MG63 (cell line): ENCODE measurements at regions not wholly inside any gene's neighbourhood (a gene's known extent, or its start where the extent isn't known, plus 50 kb on each side); places are given as distances from the start of the nearest gene placed in this dataset.
A peak's percentile ranks its signal among the peaks of the same experiment; 100 is the strongest.
"Not testable (repeated sequence)": the region's sequence is repeated elsewhere in the genome, so short reads cannot be mapped to it uniquely, and the experiment has no call there.

Experiments
- DNase-seq: peaks from one replicate; pipeline ENCODE4 v3.0.0-alpha.2; 2020
- H3K27me3 ChIP-seq: fragments of 250-450 bp; sonication (Bioruptor Pico); 2 replicates; pipeline ENCODE4 v1.5.1; 2020; ENCODE audit warnings: mild to moderate bottlenecking, moderate library complexity
- H3K36me3 ChIP-seq: fragments of 250-450 bp; sonication (Bioruptor Pico); 2 replicates; pipeline ENCODE4 v1.5.1; 2020; ENCODE audit warnings: mild to moderate bottlenecking, moderate library complexity
- H3K4me3 ChIP-seq: fragments of 250-450 bp; sonication (Bioruptor Pico); 2 replicates; pipeline ENCODE4 v1.5.1; 2020; ENCODE audit warnings: mild to moderate bottlenecking, moderate library complexity
- H3K9me3 ChIP-seq: fragments of 250-450 bp; sonication (Bioruptor Pico); 2 replicates; pipeline ENCODE4 v1.5.1; 2020; ENCODE audit warnings: mild to moderate bottlenecking, moderate library complexity

DNA sequence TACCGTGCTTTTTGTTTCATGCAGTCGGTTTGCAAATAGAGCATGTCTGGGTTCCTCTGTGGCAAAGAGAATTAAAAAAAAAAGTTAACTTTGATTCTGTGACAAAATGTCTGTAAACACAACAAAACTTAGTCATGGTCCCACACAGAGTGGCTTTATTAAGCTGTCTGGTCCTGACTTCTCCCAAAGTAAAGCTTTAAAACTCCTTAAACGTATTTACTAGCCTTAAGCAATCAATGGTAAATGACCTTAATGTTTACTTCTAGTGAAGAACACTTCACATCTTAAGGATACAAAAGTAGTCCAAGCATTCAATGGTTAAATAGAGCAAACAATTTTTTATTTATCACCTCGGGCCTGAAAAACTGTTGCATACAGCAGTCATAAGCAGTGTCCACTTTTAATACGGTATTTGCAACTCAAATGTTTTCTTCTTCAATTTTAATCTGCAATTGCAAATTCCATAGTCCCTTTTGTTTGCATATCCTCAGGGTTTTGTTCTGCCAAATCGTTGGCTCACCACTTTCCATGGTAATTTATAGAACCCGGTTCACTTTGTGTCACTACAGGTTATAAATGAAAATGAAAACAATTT is 453.0 kb upstream of the MIS18BP1 start:
- Histone ChIP-seq H3K36me3 (no peaks in the 10 kb centered on the region), H3K9me3 (no peaks in the 10 kb centered on the region), H3K4me3 (no peak overlapping the region), H3K27me3 (no peaks in the 10 kb centered on the region)
- DNase-seq: no peak

DNA sequence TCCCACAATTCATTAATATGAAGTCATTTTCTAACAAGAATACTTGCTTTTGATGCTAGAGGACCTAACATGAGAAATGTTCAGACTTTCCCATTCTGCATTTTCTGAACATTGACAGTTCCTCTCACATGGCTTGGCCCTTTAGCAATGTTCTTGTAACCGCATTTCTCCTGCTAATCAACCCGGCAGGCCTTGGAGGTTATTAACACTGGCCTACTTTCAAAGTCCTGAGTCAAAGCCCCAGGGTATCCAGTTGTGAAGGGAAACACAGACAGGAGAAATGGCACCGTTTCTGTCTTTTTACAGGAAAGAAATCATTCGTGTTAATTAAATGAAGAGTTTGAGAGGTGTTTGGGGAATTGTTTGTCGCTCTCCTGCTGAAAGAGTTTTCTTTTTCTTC is 446.5 kb upstream of the MIS18BP1 start:
- Histone ChIP-seq H3K4me3 (no peak overlapping the region), H3K9me3 (no peaks in the 10 kb centered on the region), H3K36me3 (no peaks in the 10 kb centered on the region), H3K27me3 (no peaks in the 10 kb centered on the region)
- DNase-seq: no peak

DNA sequence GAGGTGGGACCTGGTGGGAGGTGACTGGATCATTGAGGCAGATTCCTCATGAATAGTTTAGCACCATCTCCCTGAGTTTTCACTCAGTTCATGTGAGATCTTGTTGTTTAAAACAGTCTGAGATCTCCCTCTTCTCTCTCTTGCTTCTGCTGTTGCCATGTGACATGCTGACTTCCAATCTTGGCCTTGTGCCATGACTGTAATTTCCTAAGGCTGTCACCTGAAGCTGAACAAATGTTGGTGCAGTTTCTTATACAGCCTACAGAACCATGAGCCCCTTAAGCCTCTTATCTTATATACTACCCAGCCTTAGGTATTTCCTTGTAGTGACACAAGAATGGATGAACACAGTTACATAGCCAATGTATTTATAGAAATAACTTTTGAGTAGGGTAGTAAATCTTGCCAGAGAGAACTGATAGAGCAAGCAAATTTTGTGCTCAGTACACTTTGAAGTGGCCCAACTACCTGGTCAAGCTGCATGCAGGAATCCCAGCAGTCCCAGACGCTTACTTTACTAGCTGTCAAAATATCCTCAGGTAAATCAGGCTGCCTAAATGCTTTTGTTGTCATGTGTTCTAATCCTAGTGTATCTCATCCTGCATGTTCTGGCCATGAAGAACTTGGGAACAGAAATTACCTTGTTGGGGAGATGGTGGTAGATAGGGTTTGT is 445.6 kb upstream of the MIS18BP1 start:
- Histone ChIP-seq H3K9me3 (no peaks in the 10 kb centered on the region), H3K4me3 (no peak overlapping the region), H3K27me3 (no peaks in the 10 kb centered on the region), H3K36me3 (no peaks in the 10 kb centered on the region)
- no peak for DNase-seq

DNA sequence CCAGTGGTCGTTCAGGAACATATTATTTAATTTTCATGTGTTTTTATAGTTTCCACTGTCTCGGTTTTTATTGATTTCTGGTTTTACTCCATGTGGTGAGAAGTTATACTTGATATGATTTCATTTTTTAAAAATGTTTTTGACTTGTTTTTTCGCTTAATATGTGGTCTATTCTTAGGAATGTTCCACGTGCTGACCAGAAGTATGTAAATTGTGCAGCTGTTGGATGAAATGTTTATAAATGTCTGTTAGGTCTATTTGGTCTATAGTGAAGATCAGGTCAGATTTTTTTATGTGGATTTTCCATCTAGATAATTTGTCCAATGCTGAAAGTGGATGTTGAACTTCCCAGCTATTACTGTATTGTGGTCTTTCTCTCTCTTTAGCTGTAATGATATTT is 433.8 kb upstream of the MIS18BP1 start:
- Histone ChIP-seq H3K4me3 (no peak overlapping the region), H3K36me3 (no peaks in the 10 kb centered on the region), H3K27me3 (no peaks in the 10 kb centered on the region), H3K9me3 (no peaks in the 10 kb centered on the region)
- no peak for DNase-seq

DNA sequence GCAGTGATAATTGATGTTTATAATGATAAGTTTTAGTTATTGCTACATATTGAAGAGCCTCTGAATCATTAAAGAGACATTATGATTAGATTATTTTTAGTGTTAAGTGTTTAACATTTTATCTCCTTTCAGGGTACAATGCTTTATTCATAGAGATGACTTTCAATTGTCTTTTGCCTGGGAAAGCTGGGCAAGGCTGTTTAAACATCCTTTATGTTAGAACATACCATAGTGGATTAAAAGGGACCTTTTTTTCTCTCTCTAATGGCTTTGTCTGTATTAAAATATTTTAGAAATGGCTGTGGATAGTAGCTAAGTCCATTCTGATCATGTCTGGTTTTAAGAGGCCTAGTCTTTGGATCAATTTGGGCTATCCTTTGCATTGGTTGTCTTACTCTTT is 427.5 kb upstream of the MIS18BP1 start:
- H3K4me3 ChIP-seq: no peak overlapping the region
- no peaks in the 10 kb centered on the region for H3K9me3 ChIP-seq
- H3K36me3 ChIP-seq: no peaks in the 10 kb centered on the region
- DNase-seq: no peak
- no peaks in the 10 kb centered on the region for H3K27me3 ChIP-seq

DNA sequence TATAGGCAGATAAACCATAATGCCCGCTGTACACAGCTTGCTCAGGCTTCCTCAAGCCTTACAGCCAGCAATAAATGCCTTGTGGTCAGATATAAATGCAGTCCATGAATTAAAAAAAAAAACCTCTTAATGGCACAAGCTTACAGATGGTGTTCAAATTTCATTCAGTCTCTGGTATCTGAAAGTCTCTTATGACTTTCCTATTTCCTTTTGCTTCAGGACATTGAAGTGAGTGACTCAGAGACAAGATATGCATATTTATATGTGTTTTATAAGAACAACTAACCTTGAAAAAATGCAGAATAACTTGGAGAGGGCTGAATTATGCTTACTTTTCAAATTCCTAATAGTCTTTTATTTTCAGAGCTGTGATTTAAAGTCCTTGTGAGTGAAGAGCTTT is 426.9 kb upstream of the MIS18BP1 start:
- no peak for DNase-seq
- Histone ChIP-seq H3K36me3 (no peaks in the 10 kb centered on the region), H3K9me3 (no peaks in the 10 kb centered on the region), H3K4me3 (no peak overlapping the region), H3K27me3 (no peaks in the 10 kb centered on the region)

DNA sequence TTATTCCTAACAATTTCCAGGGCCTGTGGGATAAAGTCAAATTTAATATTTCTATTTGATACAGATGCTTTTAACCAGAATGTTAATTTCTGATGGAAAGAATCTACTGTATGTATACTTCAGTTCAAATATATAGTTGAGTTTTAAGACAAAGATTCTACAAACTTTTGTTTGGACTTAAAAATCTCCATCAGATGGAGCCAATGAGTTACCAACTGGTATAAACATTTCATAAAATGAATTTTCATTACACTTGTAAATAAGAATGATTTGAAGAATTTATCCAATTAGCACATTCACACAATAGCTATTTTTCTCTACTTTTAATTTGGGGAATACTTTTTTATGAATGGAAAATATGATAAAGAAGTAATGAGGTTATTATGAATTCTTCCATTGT is 425.2 kb upstream of the MIS18BP1 start:
- Histone ChIP-seq H3K4me3 (no peak overlapping the region), H3K36me3 (no peaks in the 10 kb centered on the region), H3K9me3 (no peaks in the 10 kb centered on the region), H3K27me3 (no peaks in the 10 kb centered on the region)
- DNase-seq: no peak

DNA sequence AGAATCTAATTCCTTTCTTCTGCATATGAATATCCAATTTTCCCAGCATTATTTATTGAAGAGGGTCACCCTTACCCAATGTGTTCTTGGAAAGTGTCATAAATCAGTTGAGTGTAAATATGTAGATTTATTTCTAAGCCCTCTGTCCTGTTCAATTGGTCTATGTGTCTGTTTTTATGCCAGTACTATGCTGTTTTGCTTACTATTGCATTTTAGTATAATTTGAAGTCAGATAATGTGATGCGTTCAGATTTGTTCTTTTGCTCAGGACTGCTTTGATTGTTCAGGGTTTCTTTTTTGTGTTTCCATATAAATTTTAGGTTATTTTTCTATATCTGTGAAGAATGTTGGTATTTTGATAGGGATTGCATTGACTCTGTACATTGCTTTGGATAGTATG is 420.4 kb upstream of the MIS18BP1 start:
- Histone ChIP-seq H3K4me3 (no peak overlapping the region), H3K36me3 (no peaks in the 10 kb centered on the region), H3K9me3 (no peaks in the 10 kb centered on the region), H3K27me3 (no peaks in the 10 kb centered on the region)
- DNase-seq: no peak

DNA sequence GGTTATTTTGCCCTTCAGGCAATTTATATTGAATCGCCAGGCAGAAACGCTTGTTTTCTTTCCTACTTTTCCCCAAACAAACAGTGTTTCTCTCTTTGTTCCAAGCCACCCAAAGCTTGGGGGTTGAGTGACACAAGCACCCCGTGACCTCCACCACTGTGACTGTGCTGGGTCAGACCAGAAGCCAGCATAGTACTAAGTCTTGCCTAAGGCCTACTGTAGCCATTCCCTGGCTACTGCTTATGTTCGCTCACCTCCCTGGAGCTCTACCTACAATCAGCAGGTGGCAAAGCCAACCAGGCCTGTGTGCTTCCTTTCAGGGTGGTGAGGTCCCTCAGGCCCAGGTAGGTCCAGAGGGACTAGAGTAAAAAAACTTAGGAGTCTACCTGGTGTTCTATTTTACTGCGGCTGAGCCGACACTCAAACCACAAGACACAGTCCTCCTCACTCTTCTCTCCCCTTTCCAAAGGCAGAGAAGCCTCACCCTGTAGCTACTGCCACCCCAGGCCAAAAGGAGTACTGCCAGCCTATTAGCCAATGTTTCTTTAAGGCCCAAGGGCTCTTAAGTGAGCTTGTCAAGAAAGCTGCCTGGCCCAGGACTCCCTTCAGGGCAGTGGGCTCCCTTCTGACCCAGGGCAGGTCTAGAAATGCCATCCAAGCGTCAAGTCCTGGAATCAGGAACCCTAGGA is 411.8 kb upstream of the MIS18BP1 start:
- DNase-seq: peak; percentile 2
- H3K36me3 ChIP-seq: no peaks in the 10 kb centered on the region

DNA sequence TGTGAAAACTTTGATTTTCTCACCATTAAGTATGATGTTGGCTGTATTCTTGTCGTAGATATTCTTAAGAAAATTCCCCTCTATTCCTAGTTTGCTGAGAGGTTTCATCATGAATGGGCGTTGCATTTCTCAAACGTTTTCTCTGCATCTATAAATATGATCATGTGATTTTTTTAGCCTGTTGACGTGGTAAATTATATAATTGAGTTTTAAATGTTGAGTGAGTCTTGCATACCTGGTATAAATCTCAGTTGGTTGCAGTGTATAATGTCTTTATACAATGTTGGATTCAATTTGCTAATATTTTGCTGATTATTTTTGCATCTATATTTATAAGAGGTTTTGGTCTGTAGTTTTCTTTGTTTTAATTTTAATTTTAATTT is 405.9 kb upstream of the MIS18BP1 start:
- Histone ChIP-seq H3K27me3 (no peaks in the 10 kb centered on the region), H3K9me3 (no peaks in the 10 kb centered on the region), H3K36me3 (no peaks in the 10 kb centered on the region), H3K4me3 (no peak overlapping the region)
- no peak for DNase-seq

More for the DNA sequence above, 411.8 kb upstream of the MIS18BP1 start:
- no peak overlapping the region for H3K4me3 ChIP-seq
- H3K27me3 ChIP-seq: no peaks in the 10 kb centered on the region
- H3K9me3 ChIP-seq: no peaks in the 10 kb centered on the region

DNA sequence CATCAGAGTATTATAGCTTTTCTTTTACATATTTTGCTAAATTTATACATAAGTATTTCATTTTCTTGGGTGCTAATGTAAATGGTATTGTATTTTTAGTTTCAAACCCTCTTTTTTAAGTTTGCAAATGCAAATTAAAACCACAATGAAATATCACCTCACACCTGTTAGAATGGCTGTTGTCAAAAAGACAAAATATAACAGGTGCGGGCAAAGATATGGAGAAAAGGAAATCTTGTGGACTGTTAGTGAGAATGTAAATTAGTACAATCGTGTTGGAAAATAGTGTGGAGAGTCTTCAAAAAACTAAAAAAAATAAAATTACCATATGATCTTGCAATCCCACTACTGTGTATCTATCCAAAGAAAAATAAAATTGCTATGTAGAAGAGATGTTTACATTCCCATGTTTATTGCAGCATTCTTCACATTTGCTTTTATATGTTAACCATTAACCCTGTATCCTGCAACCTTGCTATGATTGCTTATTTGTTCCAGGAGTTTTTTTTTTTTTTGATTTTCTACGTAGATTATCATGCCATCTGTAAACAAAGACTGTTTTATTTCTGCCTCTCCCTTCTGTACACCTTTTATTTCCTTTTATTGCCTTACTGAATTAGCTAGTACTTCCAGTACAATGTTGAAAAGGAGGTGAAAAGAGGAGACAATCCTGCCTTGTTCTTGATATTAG is 405.4 kb upstream of the MIS18BP1 start:
- no peak overlapping the region for H3K4me3 ChIP-seq
- no peaks in the 10 kb centered on the region for H3K36me3 ChIP-seq
- H3K27me3 ChIP-seq: no peaks in the 10 kb centered on the region
- no peak for DNase-seq
- no peaks in the 10 kb centered on the region for H3K9me3 ChIP-seq

DNA sequence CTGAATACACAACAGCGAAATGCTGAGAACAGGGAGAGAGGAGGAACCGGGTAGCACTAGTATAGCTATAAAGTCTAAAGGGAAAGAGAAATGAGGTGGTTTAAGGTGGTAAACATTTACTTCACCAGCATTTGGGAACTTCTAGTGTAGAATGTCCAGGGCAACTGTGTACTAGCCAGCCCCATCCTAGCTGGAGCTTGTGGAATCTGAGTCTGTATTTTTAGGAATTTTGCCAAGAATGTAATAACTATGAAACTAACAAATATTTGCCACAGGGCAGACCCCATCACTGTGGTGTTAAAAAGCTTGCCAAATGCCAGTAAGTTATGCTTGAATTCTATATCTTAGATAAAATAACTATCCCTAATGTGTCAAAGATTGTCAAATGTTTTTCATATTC is 398.9 kb upstream of the MIS18BP1 start:
- Histone ChIP-seq H3K4me3 (no peak overlapping the region), H3K9me3 (no peaks in the 10 kb centered on the region), H3K36me3 (no peaks in the 10 kb centered on the region), H3K27me3 (no peaks in the 10 kb centered on the region)
- DNase-seq: no peak

DNA sequence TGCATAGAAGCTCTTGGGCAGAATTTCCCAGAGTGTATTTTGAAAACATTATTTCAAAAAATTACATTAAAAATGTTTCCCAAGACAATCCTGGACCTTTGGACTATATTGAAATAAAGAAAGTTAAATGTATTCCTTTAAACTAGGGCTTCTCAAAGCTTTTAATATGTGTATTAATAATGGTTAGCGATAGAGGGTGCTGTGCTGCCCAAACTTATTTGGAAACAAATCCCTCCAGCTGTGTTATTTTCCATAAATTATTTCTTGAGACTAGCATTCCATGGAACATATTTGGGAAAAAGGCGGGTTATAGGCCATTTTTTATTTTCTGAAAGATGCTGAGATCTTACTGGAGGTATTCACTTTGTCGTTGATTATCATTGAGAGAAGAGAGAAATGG is 397.8 kb upstream of the MIS18BP1 start:
- H3K4me3 ChIP-seq: no peak overlapping the region
- H3K9me3 ChIP-seq: no peaks in the 10 kb centered on the region
- H3K27me3 ChIP-seq: no peaks in the 10 kb centered on the region
- DNase-seq: no peak
- no peaks in the 10 kb centered on the region for H3K36me3 ChIP-seq

DNA sequence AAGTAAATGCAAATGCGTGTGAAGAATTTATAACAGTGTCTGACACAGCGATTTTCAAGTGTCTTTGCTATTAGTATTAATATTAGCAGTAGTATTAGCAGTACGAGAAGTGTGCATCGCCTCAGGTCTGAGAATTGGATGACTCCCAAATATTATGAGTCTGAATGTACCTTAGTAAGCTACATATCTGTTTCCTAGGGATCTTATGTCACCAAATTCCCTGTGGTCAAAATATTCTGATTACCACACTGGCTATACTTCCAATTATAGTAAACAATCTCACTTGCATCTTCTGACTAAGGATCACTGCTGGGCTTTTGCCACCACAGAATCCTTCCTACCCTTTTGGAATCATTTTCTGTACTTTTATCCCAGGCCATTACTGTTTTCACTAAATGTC is 396.0 kb upstream of the MIS18BP1 start:
- H3K27me3 ChIP-seq: no peaks in the 10 kb centered on the region
- no peak overlapping the region for H3K4me3 ChIP-seq
- no peaks in the 10 kb centered on the region for H3K9me3 ChIP-seq
- no peak for DNase-seq
- no peaks in the 10 kb centered on the region for H3K36me3 ChIP-seq

DNA sequence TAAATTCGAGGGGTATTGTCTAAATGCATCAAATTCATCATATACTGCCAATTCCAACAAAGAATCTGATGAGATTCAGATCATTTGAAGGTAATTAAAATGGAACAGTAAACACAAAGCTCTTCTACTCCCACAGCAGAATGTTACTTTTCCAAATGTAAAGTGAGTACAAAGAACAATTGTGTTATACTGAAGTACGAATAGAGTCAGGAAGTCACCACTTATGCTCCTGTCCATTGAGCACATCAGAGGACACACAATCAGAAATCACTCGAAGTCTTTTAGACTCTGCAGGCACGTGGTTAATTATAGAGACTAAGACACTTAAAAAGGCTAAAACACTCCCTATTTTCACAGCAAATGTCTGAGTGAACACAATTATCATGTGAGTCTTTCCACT is 388.5 kb upstream of the MIS18BP1 start:
- no peaks in the 10 kb centered on the region for H3K27me3 ChIP-seq
- no peak for DNase-seq
- H3K4me3 ChIP-seq: no peak overlapping the region
- H3K9me3 ChIP-seq: no peaks in the 10 kb centered on the region
- no peaks in the 10 kb centered on the region for H3K36me3 ChIP-seq

DNA sequence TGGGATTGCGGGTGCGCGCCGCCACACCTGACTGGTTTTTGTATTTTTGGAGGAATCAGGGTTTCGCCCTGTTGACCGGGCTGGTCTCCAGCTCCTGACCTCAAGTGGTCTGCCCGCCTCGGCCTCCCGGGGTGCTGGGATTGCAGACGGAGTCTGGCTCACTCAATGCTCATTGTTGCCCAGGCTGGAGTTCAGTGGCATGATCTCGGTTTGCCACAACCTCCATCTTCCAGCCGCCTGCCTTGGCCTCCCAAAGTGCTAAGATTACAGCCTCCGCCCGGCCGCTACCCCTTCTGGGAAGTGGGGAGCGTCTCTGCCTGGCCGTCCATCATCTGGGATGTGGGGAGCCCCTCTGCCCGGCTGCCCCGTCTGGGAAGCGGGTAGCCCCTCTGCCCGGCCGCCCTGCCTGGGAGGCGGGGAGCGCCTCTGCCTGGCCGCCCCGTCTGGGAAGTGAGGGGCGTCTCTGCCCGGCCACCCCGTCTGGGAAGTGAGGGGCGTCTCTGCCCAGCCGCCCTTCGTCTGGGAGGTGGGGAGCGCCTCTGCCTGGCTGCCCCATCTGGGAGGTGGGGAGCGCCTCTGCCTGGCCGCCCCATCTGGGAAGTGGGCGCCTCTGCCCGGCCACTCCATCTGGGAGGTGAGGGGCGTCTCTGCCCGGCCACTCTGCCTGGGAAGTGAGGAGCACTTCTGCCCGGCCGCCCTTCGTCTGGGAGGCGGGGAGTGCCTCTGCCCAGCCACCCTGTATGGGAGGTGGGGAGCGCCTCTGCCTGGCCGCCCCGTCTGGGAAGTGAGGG is 381.8 kb upstream of the MIS18BP1 start:
- H3K36me3 ChIP-seq, H3K4me3 ChIP-seq, H3K27me3 ChIP-seq, H3K9me3 ChIP-seq, DNase-seq: not testable (repeated sequence)
